Neural crest cell (in vitro differentiated cells): ENCODE measurements at regions not wholly inside any gene's neighbourhood (a gene's known extent, or its start where the extent isn't known, plus 50 kb on each side); places are given as distances from the start of the nearest gene placed in this dataset.

ENCODE experiments used
- DNase-seq: peaks from one replicate; pipeline ENCODE4 v3.0.0; 2021; ENCODE audit warnings: low read depth, mixed read lengths, low spot score
- H3K27ac Mint-ChIP-seq: one replicate; pipeline ENCODE4 v1.8.0; 2021; ENCODE audit warnings: mild to moderate bottlenecking, mixed read lengths; ENCODE audit not compliant: unreplicated experiment
- H3K27me3 Mint-ChIP-seq: 2 replicates; pipeline ENCODE4 v1.8.0; 2021; ENCODE audit warnings: low read depth, mild to moderate bottlenecking, mixed read lengths
- H3K36me3 Mint-ChIP-seq: 2 replicates; pipeline ENCODE4 v1.8.0; 2021; ENCODE audit warnings: low read depth, mild to moderate bottlenecking, mixed read lengths
- H3K4me1 Mint-ChIP-seq: 2 replicates; pipeline ENCODE4 v1.8.0; 2021; ENCODE audit warnings: mixed read lengths
- H3K4me3 Mint-ChIP-seq: one replicate; pipeline ENCODE4 v1.8.0; 2021; ENCODE audit warnings: mild to moderate bottlenecking, mixed read lengths
- H3K9me3 Mint-ChIP-seq: 2 replicates; pipeline ENCODE4 v1.8.0; 2021; ENCODE audit warnings: mixed read lengths
- TF ChIP-seq, protein P1 (sequence below): fragments of 200-600 bp; sonication (generic); conservative IDR thresholded peaks from 2 replicates; pipeline ENCODE4 v1.5.0; 2021; ENCODE audit warnings: antibody characterized with exemption, mild to moderate bottlenecking

DNA sequence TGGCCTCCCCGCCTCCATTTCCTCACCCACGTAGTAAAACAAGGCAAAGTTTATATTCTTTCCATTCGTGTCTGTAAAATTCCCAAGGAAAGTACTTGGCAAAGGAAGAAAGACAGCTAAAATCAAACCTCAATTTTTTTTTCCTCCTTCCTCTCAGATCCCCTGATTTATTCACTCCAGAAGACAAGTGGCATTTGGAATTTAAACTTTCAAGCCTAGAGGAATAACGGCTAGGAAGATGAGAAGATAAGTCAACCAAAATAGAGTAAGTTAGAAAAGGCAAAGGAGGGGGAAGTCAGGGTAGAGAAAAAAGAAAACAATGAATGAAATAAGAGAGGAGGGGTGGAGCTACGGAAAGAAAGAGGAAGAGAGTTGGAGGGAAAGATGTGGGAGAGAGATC lies 198.9 kb upstream of the PIK3C3 start:
- H3K9me3 Mint-ChIP-seq: no peaks in the 10 kb centered on the region
- no peak overlapping the region for H3K27ac Mint-ChIP-seq
- H3K4me3 Mint-ChIP-seq: no peak overlapping the region
- H3K27me3 Mint-ChIP-seq: no peaks in the 10 kb centered on the region
- H3K36me3 Mint-ChIP-seq: no peaks in the 10 kb centered on the region
- TF ChIP-seq, protein P1, sequence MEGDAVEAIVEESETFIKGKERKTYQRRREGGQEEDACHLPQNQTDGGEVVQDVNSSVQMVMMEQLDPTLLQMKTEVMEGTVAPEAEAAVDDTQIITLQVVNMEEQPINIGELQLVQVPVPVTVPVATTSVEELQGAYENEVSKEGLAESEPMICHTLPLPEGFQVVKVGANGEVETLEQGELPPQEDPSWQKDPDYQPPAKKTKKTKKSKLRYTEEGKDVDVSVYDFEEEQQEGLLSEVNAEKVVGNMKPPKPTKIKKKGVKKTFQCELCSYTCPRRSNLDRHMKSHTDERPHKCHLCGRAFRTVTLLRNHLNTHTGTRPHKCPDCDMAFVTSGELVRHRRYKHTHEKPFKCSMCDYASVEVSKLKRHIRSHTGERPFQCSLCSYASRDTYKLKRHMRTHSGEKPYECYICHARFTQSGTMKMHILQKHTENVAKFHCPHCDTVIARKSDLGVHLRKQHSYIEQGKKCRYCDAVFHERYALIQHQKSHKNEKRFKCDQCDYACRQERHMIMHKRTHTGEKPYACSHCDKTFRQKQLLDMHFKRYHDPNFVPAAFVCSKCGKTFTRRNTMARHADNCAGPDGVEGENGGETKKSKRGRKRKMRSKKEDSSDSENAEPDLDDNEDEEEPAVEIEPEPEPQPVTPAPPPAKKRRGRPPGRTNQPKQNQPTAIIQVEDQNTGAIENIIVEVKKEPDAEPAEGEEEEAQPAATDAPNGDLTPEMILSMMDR: no peak
- DNase-seq: no peak
- peaks cover 4% of the 10 kb centered on the region for H3K4me1 Mint-ChIP-seq

DNA sequence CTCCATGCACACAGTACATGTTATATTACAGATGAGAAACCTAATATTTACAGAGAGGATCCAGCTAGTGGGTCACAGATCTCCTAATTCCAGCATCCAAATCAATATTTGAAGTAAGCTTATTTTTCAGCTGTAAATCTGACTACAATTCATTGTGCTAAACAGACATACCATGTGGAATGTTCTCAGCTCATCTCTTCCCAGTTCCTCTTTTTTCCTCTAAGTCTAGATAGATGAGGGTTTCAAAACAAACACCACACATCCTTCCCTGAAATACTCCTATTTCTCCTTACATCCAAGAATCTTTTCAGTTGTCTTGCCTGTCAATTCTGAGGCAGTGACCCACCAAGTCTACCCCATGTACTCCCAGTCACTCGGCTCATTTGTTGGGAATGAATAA lies 200.7 kb upstream of the PIK3C3 start:
- no peaks in the 10 kb centered on the region for H3K36me3 Mint-ChIP-seq
- TF ChIP-seq, protein P1: no peak
- no peaks in the 10 kb centered on the region for H3K9me3 Mint-ChIP-seq
- no peak overlapping the region for H3K4me3 Mint-ChIP-seq
- DNase-seq: no peak
- peaks cover 4% of the 10 kb centered on the region for H3K4me1 Mint-ChIP-seq
- H3K27me3 Mint-ChIP-seq: no peaks in the 10 kb centered on the region
- no peak overlapping the region for H3K27ac Mint-ChIP-seq

DNA sequence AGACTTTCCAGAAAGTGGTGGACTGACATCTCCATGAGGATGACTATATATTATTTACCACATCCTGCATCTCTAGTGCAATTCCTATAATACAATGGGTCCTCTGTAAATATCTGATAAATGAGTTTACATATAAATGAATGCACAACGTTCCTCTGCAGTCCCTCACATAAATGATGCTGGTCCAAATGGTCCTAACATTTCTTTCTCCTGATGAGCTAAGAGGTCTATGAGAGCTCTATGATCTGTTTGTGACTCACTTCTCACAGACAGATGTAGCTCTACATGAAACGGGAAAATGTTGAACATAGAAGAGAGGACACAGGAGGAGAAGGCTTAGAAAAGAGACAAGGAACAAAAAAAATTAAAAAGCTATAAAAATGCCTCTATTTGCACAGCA lies 201.2 kb upstream of the PIK3C3 start:
- Mint-ChIP-seq H3K4me1 (peaks cover 4% of the 10 kb centered on the region), H3K27ac (no peak overlapping the region)

DNA sequence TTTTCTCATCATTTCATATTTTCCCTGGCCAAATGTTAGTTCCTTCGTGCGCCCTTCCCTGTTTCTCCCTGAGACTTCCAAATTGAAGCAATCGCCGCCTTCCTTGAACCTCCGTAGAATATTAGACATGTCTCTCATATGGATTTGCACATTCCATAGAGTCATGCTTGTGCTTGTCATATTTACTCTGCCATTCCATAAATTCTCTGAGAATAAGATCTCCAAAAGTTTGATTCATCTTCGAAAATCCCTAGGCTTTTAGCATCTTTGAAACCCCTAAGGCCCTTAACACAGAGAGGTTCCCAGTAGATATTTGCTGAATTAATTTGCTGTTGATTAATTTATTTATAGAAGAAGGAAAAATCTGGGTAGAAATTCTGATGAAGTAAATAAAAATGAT lies 202.2 kb upstream of the PIK3C3 start:
- H3K27me3 Mint-ChIP-seq: no peaks in the 10 kb centered on the region
- no peaks in the 10 kb centered on the region for H3K36me3 Mint-ChIP-seq
- peaks cover 4% of the 10 kb centered on the region for H3K4me1 Mint-ChIP-seq
- H3K9me3 Mint-ChIP-seq: no peaks in the 10 kb centered on the region
- no peak overlapping the region for H3K27ac Mint-ChIP-seq
- no peak for DNase-seq
- no peak overlapping the region for H3K4me3 Mint-ChIP-seq
- TF ChIP-seq, protein P1: no peak

More for the DNA sequence above, 201.2 kb upstream of the PIK3C3 start:
- no peak overlapping the region for H3K4me3 Mint-ChIP-seq
- no peaks in the 10 kb centered on the region for H3K9me3 Mint-ChIP-seq
- H3K27me3 Mint-ChIP-seq: no peaks in the 10 kb centered on the region
- TF ChIP-seq, protein P1: no peak
- DNase-seq: no peak
- no peaks in the 10 kb centered on the region for H3K36me3 Mint-ChIP-seq

DNA sequence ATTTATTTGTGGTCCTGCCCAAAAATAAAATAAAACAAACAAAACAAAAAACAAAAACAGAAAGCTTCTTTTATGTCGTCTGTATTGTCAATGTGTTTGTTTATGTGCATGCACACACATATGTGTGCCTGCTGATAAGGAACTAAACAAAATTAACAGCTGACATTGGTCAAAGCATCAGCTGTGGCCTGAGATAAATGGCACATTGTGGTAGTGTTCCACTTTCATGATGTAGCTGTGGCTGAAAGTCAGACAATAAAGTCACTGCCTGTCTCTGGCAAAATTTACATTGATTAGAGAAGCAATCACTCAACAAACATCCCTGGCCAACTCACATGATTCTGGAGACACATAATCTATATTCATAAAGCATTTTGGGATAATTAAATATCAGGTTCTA lies 203.4 kb upstream of the PIK3C3 start:
- Mint-ChIP-seq H3K4me1 (peaks cover 4% of the 10 kb centered on the region), H3K27ac (no peak overlapping the region), H3K36me3 (no peaks in the 10 kb centered on the region), H3K4me3 (no peak overlapping the region), H3K27me3 (no peaks in the 10 kb centered on the region), H3K9me3 (no peaks in the 10 kb centered on the region)
- TF ChIP-seq, protein P1: no peak
- no peak for DNase-seq

DNA sequence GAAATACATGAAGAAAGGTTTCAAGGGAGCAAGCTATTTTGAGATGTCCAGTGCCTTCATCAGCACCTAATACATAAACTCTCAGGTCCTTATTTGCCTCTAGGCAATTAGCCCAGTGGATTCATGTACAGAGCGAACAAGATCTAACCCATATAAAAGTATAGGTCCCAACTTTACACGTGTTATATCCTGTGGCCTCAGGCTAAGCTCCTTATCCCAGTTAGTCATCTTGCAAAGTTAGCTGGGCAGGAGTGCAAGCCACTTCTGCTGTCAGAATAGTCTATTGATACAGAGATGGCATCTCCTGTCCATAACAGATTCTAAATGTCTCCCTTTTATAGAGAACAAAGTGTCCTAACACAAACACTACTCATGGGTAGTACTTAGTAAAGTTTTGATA lies 203.9 kb upstream of the PIK3C3 start:
- H3K9me3 Mint-ChIP-seq: no peaks in the 10 kb centered on the region
- no peaks in the 10 kb centered on the region for H3K36me3 Mint-ChIP-seq
- no peak overlapping the region for H3K27ac Mint-ChIP-seq
- no peaks in the 10 kb centered on the region for H3K27me3 Mint-ChIP-seq
- H3K4me3 Mint-ChIP-seq: no peak overlapping the region
- TF ChIP-seq, protein P1: no peak
- DNase-seq: no peak
- peaks cover 2% of the 10 kb centered on the region for H3K4me1 Mint-ChIP-seq
